ENCODE measurements at regions not wholly inside any gene's neighbourhood (a gene's known extent, or its start where the extent isn't known, plus 50 kb on each side); places are given as distances from the start of the nearest gene placed in this dataset.

GRCh38 chr4:66602622-66603021 is 932.3 kb upstream of the EPHA5 start:
- TF ChIP-seq, protein P1, sequence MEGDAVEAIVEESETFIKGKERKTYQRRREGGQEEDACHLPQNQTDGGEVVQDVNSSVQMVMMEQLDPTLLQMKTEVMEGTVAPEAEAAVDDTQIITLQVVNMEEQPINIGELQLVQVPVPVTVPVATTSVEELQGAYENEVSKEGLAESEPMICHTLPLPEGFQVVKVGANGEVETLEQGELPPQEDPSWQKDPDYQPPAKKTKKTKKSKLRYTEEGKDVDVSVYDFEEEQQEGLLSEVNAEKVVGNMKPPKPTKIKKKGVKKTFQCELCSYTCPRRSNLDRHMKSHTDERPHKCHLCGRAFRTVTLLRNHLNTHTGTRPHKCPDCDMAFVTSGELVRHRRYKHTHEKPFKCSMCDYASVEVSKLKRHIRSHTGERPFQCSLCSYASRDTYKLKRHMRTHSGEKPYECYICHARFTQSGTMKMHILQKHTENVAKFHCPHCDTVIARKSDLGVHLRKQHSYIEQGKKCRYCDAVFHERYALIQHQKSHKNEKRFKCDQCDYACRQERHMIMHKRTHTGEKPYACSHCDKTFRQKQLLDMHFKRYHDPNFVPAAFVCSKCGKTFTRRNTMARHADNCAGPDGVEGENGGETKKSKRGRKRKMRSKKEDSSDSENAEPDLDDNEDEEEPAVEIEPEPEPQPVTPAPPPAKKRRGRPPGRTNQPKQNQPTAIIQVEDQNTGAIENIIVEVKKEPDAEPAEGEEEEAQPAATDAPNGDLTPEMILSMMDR (IDR thresholded peaks at IDR 0.05): no peak
- TF ChIP-seq POLR2AphosphoS5 (IDR thresholded peaks at IDR 0.05): no peak
- no peak for TF ChIP-seq POLR2A (IDR thresholded peaks at IDR 0.05; ENCODE audit: low read depth)
- no peak for TF ChIP-seq EP300 (IDR thresholded peaks at IDR 0.05)

Measured in esophagus muscularis mucosa (tissue), 4 donors.